Mesenchymal stem cell (in vitro differentiated cells and primary cell): ENCODE measurements at regions not wholly inside any gene's neighbourhood (a gene's known extent, or its start where the extent isn't known, plus 50 kb on each side); places are given as distances from the start of the nearest gene placed in this dataset.

Experiments
- DNase-seq: peaks from one replicate; pipeline ENCODE4 v3.0.0-alpha.2; 2013
- H2AFZ ChIP-seq: one replicate; pipeline ENCODE4 v1.6.1; 2013; ENCODE audit warnings: low read depth, mild to moderate bottlenecking, control low read depth, inconsistent platforms, low read length, moderate library complexity
- H2AK5ac ChIP-seq: 2 replicates; pipeline ENCODE4 v1.6.1; 2013; ENCODE audit warnings: low read length, moderate library complexity, mild to moderate bottlenecking, inconsistent platforms; ENCODE audit not compliant: severe bottlenecking
- H2BK120ac ChIP-seq: one replicate; pipeline ENCODE4 v1.6.1; 2013; ENCODE audit warnings: low read depth, mild to moderate bottlenecking, inconsistent platforms, low read length, moderate library complexity
- H2BK12ac ChIP-seq, 2 experiments: one replicate each; pipeline ENCODE4 v1.6.1; 2013; ENCODE audit warnings: inconsistent platforms in 2 of 2, low read length in 2 of 2, mild to moderate bottlenecking in 2 of 2, moderate library complexity in 2 of 2, control low read depth in 1 of 2
- H2BK15ac ChIP-seq: one replicate; pipeline ENCODE4 v1.6.1; 2013; ENCODE audit warnings: mild to moderate bottlenecking, low read depth, inconsistent platforms; ENCODE audit not compliant: poor library complexity, severe bottlenecking
- H2BK5ac ChIP-seq: 2 replicates; pipeline ENCODE4 v1.6.1; 2013; ENCODE audit warnings: low read depth, mild to moderate bottlenecking, low read length, control low read depth, inconsistent platforms; ENCODE audit not compliant: poor library complexity, severe bottlenecking
- H3K14ac ChIP-seq, 2 experiments: one replicate each; pipeline ENCODE4 v1.6.1; 2013; ENCODE audit warnings: inconsistent platforms in 2 of 2, low read length in 2 of 2, control low read depth in 1 of 2, mild to moderate bottlenecking in 1 of 2, moderate library complexity in 1 of 2
- H3K18ac ChIP-seq, 2 experiments: one replicate each; pipeline ENCODE4 v1.6.1; 2013; ENCODE audit warnings: inconsistent platforms in 2 of 2, low read length in 2 of 2, control low read depth in 1 of 2, low read depth in 1 of 2, mild to moderate bottlenecking in 1 of 2
- H3K23ac ChIP-seq, 2 experiments: one replicate each; pipeline ENCODE4 v1.6.1; 2013; ENCODE audit warnings: inconsistent platforms in 2 of 2, low read length in 2 of 2, mild to moderate bottlenecking in 2 of 2, moderate library complexity in 2 of 2, control low read depth in 1 of 2
- H3K27ac ChIP-seq: 2 replicates; pipeline ENCODE4 v1.5.1; 2013; ENCODE audit warnings: mild to moderate bottlenecking, moderate library complexity, low read length, control low read depth, inconsistent platforms; ENCODE audit not compliant: poor library complexity, severe bottlenecking
- H3K27me3 ChIP-seq, 2 experiments: 2 replicates each; pipeline versions ENCODE4 v1.6.1 to v1.7.0; 2013; ENCODE audit warnings: low read length in 2 of 2, mild to moderate bottlenecking in 2 of 2, moderate library complexity in 2 of 2, control low read depth in 1 of 2, inconsistent platforms in 1 of 2; ENCODE audit not compliant: control insufficient read depth in 1 of 2, insufficient read depth in 1 of 2
- H3K36me3 ChIP-seq, 2 experiments: 2 replicates each; pipeline versions ENCODE4 v1.6.1 to v1.7.0; 2013; ENCODE audit warnings: low read length in 2 of 2, control low read depth in 1 of 2, inconsistent platforms in 1 of 2, low read depth in 1 of 2, mild to moderate bottlenecking in 1 of 2; ENCODE audit not compliant: insufficient read depth in 2 of 2, control insufficient read depth in 1 of 2
- H3K4ac ChIP-seq, 2 experiments: one replicate each; pipeline ENCODE4 v1.6.1; 2013; ENCODE audit warnings: inconsistent platforms in 2 of 2, low read length in 2 of 2, mild to moderate bottlenecking in 2 of 2, moderate library complexity in 2 of 2, control low read depth in 1 of 2, low read depth in 1 of 2
- H3K4me1 ChIP-seq: 2 replicates; pipeline ENCODE4 v1.6.1; 2013; ENCODE audit warnings: low read depth, low read length, control low read depth; ENCODE audit not compliant: control insufficient read depth, insufficient read depth
- H3K4me2 ChIP-seq: 2 replicates; pipeline ENCODE4 v1.6.1; 2013; ENCODE audit warnings: low read length, mild to moderate bottlenecking, inconsistent platforms; ENCODE audit not compliant: poor library complexity, severe bottlenecking
- H3K4me3 ChIP-seq, 2 experiments: 2 replicates each; pipeline versions ENCODE4 v1.5.1 to v1.7.0; 2013; ENCODE audit warnings: low read length in 2 of 2, mild to moderate bottlenecking in 2 of 2, control low read depth in 1 of 2, low read depth in 1 of 2; ENCODE audit not compliant: insufficient read depth in 1 of 2
- H3K79me1 ChIP-seq: replicated peaks from 2 replicates; pipeline ENCODE4 v1.6.1; 2013; ENCODE audit warnings: mild to moderate bottlenecking, control low read depth, low read length, inconsistent platforms; ENCODE audit not compliant: poor library complexity, severe bottlenecking
- H3K9ac ChIP-seq: 2 replicates; pipeline ENCODE4 v1.7.0; 2013; ENCODE audit warnings: mild to moderate bottlenecking, low read length, moderate library complexity
- H3K9me3 ChIP-seq: 2 replicates; pipeline ENCODE4 v1.7.0; 2013; ENCODE audit warnings: mild to moderate bottlenecking, low read length; ENCODE audit not compliant: control insufficient read depth
- H4K8ac ChIP-seq: one replicate; pipeline ENCODE4 v1.6.1; 2013; ENCODE audit warnings: inconsistent platforms, mild to moderate bottlenecking, low read length, moderate library complexity
- H4K91ac ChIP-seq: one replicate; pipeline ENCODE4 v1.6.1; 2013; ENCODE audit warnings: mild to moderate bottlenecking, low read length, inconsistent platforms
- WGBS: methylation state at CpG from one replicate; pipeline ENCODE4 v1.1.7; 2013; ENCODE audit warnings: mixed read lengths; 5-methylcytosine and 5-hydroxymethylcytosine counted together

GRCh38 chr4:38317041-38317674 lies 346.8 kb upstream of the KLF3 start:
- no peak overlapping the region for H3K27ac ChIP-seq
- H3K4me3 ChIP-seq = no peak overlapping the region
- no peaks in the 10 kb centered on the region for H3K36me3 ChIP-seq
- no peak overlapping the region for H3K18ac ChIP-seq
- no peaks in the 10 kb centered on the region for H3K4me1 ChIP-seq
- no peak overlapping the region for H3K14ac ChIP-seq
- no peak overlapping the region for H4K8ac ChIP-seq
- H3K23ac ChIP-seq = no peak overlapping the region
- H3K9ac ChIP-seq = no peak overlapping the region
- DNase-seq = no peak
- no peaks in the 10 kb centered on the region for H3K27me3 ChIP-seq
- H2BK5ac ChIP-seq = no peak overlapping the region
- no peaks in the 10 kb centered on the region for H3K79me1 ChIP-seq
- H3K4me2 ChIP-seq = no peak overlapping the region
- 95% methylated on average over 3 of the region's 3 CpGs for WGBS
- no peak overlapping the region for H2BK120ac ChIP-seq
- H3K9me3 ChIP-seq = peaks cover 3% of the 10 kb centered on the region
- H3K4ac ChIP-seq = no peak overlapping the region
- H2BK15ac ChIP-seq = no peak overlapping the region
- H2AK5ac ChIP-seq = no peak overlapping the region
- H2AFZ ChIP-seq = no peak overlapping the region
- H2BK12ac ChIP-seq = no peak overlapping the region
- no peak overlapping the region for H4K91ac ChIP-seq

GRCh38 chr4:38318737-38319455 lies 345.1 kb upstream of the KLF3 start:
- peak overlapping the region in 1 of 2 experiments; percentile 86 for H3K4ac ChIP-seq
- no peak overlapping the region for H2BK5ac ChIP-seq

DNA sequence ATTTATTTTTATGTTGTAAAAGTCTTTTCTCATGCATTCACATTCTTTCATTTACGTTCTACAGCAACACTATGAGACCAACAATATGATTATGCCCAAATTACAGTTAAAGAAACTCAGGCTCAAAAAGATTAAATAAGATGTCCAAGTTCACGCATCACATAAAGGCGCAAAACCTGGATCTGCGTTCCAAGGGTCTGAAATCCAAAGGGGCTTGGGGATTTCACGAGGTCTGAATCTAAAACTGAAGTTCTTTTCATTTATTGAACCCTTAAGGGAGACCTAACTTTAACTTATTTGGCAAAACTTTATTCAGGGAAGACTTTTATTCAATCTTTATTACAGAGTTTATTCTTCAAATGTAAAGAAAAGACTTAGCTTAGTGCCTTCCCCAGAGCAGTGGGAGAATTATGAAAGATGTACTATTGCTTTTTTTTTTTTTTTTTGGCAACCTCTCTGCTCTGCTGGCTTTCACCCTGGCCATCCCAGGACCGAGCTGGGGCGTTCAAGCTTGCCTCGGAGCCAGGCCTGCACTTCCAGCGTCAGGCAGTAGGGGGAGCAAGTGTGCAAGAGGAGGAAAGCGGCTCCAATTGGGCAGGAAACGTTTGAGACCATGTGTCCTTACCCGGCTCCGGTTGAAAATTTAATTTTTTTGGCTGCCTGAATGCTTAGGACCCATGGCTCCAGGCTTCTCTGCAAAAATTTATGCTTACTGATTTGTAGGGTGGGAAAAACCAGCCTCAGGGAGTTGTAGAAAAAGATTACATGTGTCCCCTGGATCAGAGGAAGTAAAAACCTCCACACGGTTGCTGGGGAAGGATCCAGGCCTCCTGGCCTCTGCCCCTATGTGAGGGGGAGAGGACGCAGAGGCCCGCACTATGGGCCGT lies 344.3 kb upstream of the KLF3 start:
- WGBS = 37% methylated on average over 16 of the region's 17 CpGs
- Histone ChIP-seq H4K91ac (no peak overlapping the region), H2BK5ac (no peak overlapping the region), H3K18ac (peak overlapping the region in 1 of 2 experiments; percentile 67), H3K79me1 (no peaks in the 10 kb centered on the region), H2BK15ac (peak overlapping the region; percentile 92), H3K27ac (peak overlapping the region; percentile 82), H3K9ac (peak overlapping the region; percentile 84), H4K8ac (peak overlapping the region; percentile 63), H3K9me3 (no peaks in the 10 kb centered on the region), H3K27me3 (no peaks in the 10 kb centered on the region), H3K23ac (no peak overlapping the region), H3K4me1 (no peaks in the 10 kb centered on the region), H3K4me3 (peak overlapping the region in 1 of 2 experiments; percentile 32), H3K36me3 (no peaks in the 10 kb centered on the region), H2BK120ac (peak overlapping the region; percentile 37), H2AK5ac (no peak overlapping the region), H2BK12ac (peak overlapping the region in 1 of 2 experiments; percentile 88), H3K4me2 (peak overlapping the region; percentile 53), H2AFZ (no peak overlapping the region), H3K14ac (no peak overlapping the region), H3K4ac (no peak overlapping the region)
- peak; percentile 87 for DNase-seq

More at GRCh38 chr4:38318737-38319455, 345.1 kb upstream of the KLF3 start:
- H2BK12ac ChIP-seq = peak overlapping the region in 1 of 2 experiments; percentile 70
- peak overlapping the region; percentile 84 for H3K9ac ChIP-seq
- no peaks in the 10 kb centered on the region for H3K79me1 ChIP-seq
- peak overlapping the region in 1 of 2 experiments; percentile 32 for H3K4me3 ChIP-seq
- no peak overlapping the region for H3K14ac ChIP-seq
- no peak overlapping the region for H2BK15ac ChIP-seq
- H3K9me3 ChIP-seq = no peaks in the 10 kb centered on the region
- 1% methylated on average over 16 of the region's 22 CpGs for WGBS
- H2BK120ac ChIP-seq = no peak overlapping the region
- no peaks in the 10 kb centered on the region for H3K4me1 ChIP-seq
- H3K27me3 ChIP-seq = no peaks in the 10 kb centered on the region
- peak overlapping the region; percentile 82 for H3K27ac ChIP-seq
- H4K8ac ChIP-seq = no peak overlapping the region
- no peaks in the 10 kb centered on the region for H3K36me3 ChIP-seq
- DNase-seq = peak; percentile 94
- H4K91ac ChIP-seq = no peak overlapping the region
- H3K18ac ChIP-seq = peak overlapping the region in 1 of 2 experiments; percentile 67
- H3K4me2 ChIP-seq = peak overlapping the region; percentile 53
- H2AK5ac ChIP-seq = no peak overlapping the region
- H3K23ac ChIP-seq = no peak overlapping the region
- no peak overlapping the region for H2AFZ ChIP-seq

GRCh38 chr4:38320343-38320695 lies 343.7 kb upstream of the KLF3 start:
- H3K4me1 ChIP-seq = no peaks in the 10 kb centered on the region

More at GRCh38 chr4:38320343-38320695, 343.7 kb upstream of the KLF3 start:
- Histone ChIP-seq H3K36me3 (no peaks in the 10 kb centered on the region), H2AK5ac (no peak overlapping the region), H3K9me3 (no peaks in the 10 kb centered on the region), H3K9ac (peak overlapping the region; percentile 68), H3K18ac (peak overlapping the region in 1 of 2 experiments; percentile 50), H2BK12ac (peak overlapping the region in 1 of 2 experiments; percentile 88), H2BK120ac (peak overlapping the region; percentile 37), H3K23ac (no peak overlapping the region), H4K8ac (peak overlapping the region; percentile 63), H3K27me3 (no peaks in the 10 kb centered on the region), H2AFZ (no peak overlapping the region), H3K79me1 (no peaks in the 10 kb centered on the region), H2BK5ac (no peak overlapping the region), H3K14ac (no peak overlapping the region), H4K91ac (no peak overlapping the region), H3K4me2 (no peak overlapping the region), H3K27ac (no peak overlapping the region), H2BK15ac (peak overlapping the region; percentile 92), H3K4ac (no peak overlapping the region), H3K4me3 (no peak overlapping the region)
- WGBS = 89% methylated on average over 5 of the region's 5 CpGs
- DNase-seq = no peak
